Esophagus squamous epithelium (tissue), 5 donors: ENCODE measurements at regions not wholly inside any gene's neighbourhood (a gene's known extent, or its start where the extent isn't known, plus 50 kb on each side); places are given as distances from the start of the nearest gene placed in this dataset.

Experiments used
- DNase-seq: peaks from one replicate; lab custom pipeline; 2025; lab: John Stamatoyannopoulos, UW
- H3K27ac ChIP-seq, 4 donors: fragments of 200-600 bp; sonication (generic); one replicate each; pipeline ENCODE4 v1.5.1; 2016 to 2019; ENCODE audit warnings: mild to moderate bottlenecking in 1 of 4
- H3K27me3 ChIP-seq, 4 donors: fragments of 200-600 bp; sonication (generic); 1 replicate in 3 of 4; 2 replicates in 1 of 4; pipeline versions ENCODE4 v1.5.1 to v1.6.0; 2017 to 2021; ENCODE audit warnings: antibody characterized with exemption in 1 of 4
- H3K36me3 ChIP-seq, 3 donors: fragments of 200-600 bp; sonication (generic); one replicate each; pipeline ENCODE4 v1.5.1; 2016 to 2019
- H3K4me1 ChIP-seq, 3 donors: fragments of 200-600 bp; sonication (generic); one replicate each; pipeline ENCODE4 v1.5.1; 2017 to 2019
- H3K4me3 ChIP-seq, 4 donors: fragments of 200-600 bp; sonication (generic); 1 replicate in 3 of 4; 2 replicates in 1 of 4; pipeline ENCODE4 v1.5.1; 2016 to 2019; ENCODE audit warnings: mild to moderate bottlenecking in 2 of 4, moderate library complexity in 1 of 4
- H3K9me3 ChIP-seq, 3 donors: fragments of 200-600 bp; sonication (generic); one replicate each; pipeline ENCODE4 v1.5.1; 2016 to 2019
- POLR2A ChIP-seq, 4 donors: fragments of 450-650 bp; IDR thresholded peaks; one replicate each; pipeline ENCODE4 v1.6.1; 2017; ENCODE audit warnings: antibody characterized with exemption in 4 of 4, mild to moderate bottlenecking in 4 of 4, moderate library complexity in 3 of 4
- WGBS, 2 donors: methylation state at CpG; one replicate each; pipeline ENCODE4 v1.1.5; 2018; 5-methylcytosine and 5-hydroxymethylcytosine counted together
- intact Hi-C: fragments of 100-400 bp; cut with DNase I; formaldehyde crosslinking; loops from one replicate; pipeline ENCODE4 v1.15.0; 2022
- TF ChIP-seq, protein P1 (sequence below), 6 experiments: fragments of 450-650 bp in 4 of 6; fragments of 200-600 bp in 2 of 6; sonication (generic) in 2 of 6; IDR thresholded peaks; one replicate each; pipeline ENCODE4 v1.5.1; 2016 to 2019; ENCODE audit warnings: antibody characterized with exemption in 6 of 6, mild to moderate bottlenecking in 4 of 6, moderate library complexity in 4 of 6
- donor health status: DM: yes; HTN: yes; CAD: no.

DNA sequence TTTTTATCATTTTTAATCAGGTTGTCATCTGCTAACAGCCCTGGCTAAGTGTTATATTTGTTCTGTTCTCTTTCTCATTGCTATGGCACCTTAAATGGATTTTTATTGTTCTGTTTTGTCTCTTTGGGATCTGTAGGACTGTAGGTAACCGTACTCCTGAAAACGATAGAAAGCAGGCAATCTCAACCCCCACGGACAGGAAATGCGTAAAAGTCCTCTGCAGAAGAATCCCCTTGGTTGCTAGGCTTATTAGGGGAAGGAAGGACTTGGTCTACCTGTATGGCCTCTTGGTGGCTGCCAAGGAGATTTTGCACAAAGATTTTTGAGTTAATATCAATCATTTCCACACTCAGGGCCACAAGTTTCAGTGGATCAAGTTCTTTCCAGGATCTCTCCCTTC lies 571.9 kb upstream of the ZNF385D start:
- Histone ChIP-seq H3K27me3 (no peaks in the 10 kb centered on the region), H3K9me3 (no peaks in the 10 kb centered on the region), H3K4me3 (no peak overlapping the region), H3K36me3 (no peaks in the 10 kb centered on the region), H3K4me1 (no peaks in the 10 kb centered on the region), H3K27ac (no peak overlapping the region)
- TF ChIP-seq, protein P1, sequence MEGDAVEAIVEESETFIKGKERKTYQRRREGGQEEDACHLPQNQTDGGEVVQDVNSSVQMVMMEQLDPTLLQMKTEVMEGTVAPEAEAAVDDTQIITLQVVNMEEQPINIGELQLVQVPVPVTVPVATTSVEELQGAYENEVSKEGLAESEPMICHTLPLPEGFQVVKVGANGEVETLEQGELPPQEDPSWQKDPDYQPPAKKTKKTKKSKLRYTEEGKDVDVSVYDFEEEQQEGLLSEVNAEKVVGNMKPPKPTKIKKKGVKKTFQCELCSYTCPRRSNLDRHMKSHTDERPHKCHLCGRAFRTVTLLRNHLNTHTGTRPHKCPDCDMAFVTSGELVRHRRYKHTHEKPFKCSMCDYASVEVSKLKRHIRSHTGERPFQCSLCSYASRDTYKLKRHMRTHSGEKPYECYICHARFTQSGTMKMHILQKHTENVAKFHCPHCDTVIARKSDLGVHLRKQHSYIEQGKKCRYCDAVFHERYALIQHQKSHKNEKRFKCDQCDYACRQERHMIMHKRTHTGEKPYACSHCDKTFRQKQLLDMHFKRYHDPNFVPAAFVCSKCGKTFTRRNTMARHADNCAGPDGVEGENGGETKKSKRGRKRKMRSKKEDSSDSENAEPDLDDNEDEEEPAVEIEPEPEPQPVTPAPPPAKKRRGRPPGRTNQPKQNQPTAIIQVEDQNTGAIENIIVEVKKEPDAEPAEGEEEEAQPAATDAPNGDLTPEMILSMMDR (IDR thresholded peaks at IDR 0.05): no peak
- TF ChIP-seq POLR2A (IDR thresholded peaks at IDR 0.05): no peak
- DNase-seq: no peak
- 48 to 66% methylated on average over 4 of the region's 4 CpGs for WGBS, 2 donors
- intact Hi-C loops: no loop called here

DNA sequence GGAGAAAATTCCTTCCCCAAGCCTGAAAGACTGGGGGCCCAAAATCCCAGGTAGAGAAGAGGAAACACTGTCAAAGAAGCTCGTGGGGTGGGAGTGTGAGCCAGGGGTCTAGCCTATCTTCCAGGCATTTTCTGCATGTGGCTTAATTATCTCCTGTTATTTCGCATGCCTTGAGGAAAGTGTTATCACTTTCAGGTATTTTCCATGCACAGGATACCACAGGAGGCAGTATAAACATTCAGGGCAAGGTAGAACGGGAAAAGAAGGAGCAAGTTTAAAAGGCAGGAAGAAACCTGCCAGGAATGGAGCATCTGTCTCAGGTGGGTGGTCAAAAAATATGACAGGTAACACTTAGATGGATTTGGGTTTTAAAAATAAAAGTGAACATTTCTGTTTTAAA lies 575.3 kb upstream of the ZNF385D start:
- DNase-seq: no peak
- Histone ChIP-seq H3K4me3 (no peak overlapping the region), H3K27ac (no peak overlapping the region), H3K36me3 (no peaks in the 10 kb centered on the region), H3K9me3 (no peaks in the 10 kb centered on the region), H3K4me1 (no peaks in the 10 kb centered on the region), H3K27me3 (no peaks in the 10 kb centered on the region)
- TF ChIP-seq POLR2A (IDR thresholded peaks at IDR 0.05): no peak
- TF ChIP-seq, protein P1 (IDR thresholded peaks at IDR 0.05): no peak
- WGBS, 2 donors: 34 to 47% methylated on average over 3 of the region's 3 CpGs
- intact Hi-C loops: no loop called here

DNA sequence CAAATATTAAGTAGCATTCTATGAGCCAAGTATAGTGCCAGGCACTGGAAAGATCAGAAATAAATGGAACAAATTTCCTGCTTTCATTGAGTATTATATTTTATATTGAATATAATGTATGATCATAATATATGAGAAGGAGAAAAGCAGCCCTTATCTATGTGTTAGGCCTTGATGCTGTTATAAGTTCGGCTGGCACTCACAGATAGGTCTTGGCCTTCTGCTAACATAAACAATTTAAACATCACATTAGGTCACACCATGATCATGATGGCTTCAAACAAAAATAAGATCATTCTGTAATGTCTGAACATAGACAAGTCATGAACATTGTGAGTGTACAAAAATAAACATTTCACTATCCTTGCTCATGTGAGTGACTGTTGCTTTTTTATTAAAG lies 584.0 kb upstream of the ZNF385D start:
- intact Hi-C loops: no loop called here
- no peak for DNase-seq
- Histone ChIP-seq H3K36me3 (no peaks in the 10 kb centered on the region), H3K9me3 (no peaks in the 10 kb centered on the region), H3K4me1 (no peaks in the 10 kb centered on the region), H3K27me3 (no peaks in the 10 kb centered on the region), H3K27ac (no peak overlapping the region), H3K4me3 (no peak overlapping the region)
- TF ChIP-seq, protein P1 (IDR thresholded peaks at IDR 0.05): no peak
- no peak for TF ChIP-seq POLR2A (IDR thresholded peaks at IDR 0.05)
- 61 to 79% methylated on average over 1 of the region's 1 CpG for WGBS, 2 donors

DNA sequence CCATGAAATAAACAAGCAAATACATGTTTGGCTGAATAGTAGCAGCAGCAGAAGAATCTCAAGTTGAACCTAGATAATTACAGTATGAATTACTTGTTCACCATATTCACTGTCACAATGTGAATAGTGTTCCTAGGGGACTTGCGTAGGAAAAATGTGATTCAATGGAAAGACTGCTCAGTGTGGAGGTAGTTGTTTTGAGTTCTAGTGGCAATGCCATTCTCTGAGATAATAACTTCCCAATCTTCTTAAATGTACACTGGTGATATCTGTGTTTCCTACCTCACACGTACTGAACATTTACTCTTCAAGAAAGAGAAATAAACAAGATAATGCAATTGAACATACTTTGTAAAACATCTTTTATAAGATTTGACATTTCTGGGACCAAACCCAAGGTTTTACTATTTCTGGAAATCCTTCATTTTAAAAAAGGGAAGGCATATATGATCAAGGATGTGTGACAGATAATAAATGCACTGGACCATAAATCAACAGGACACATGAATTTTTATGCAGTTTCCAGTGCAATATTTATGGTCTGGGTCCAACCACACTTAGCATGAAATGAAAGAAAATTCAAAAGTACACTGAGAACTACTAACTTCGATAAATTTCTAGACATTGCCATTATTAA lies 598.3 kb upstream of the ZNF385D start:
- no peak overlapping the region for H3K4me3 ChIP-seq
- WGBS, 2 donors: 46 to 56% methylated on average over 3 of the region's 3 CpGs
- no peak for TF ChIP-seq POLR2A (IDR thresholded peaks at IDR 0.05)
- TF ChIP-seq, protein P1 (IDR thresholded peaks at IDR 0.05): no peak
- H3K27me3 ChIP-seq: no peaks in the 10 kb centered on the region
- H3K27ac ChIP-seq: no peak overlapping the region
- H3K9me3 ChIP-seq: no peaks in the 10 kb centered on the region
- intact Hi-C loops: no loop called here
- no peaks in the 10 kb centered on the region for H3K4me1 ChIP-seq
- DNase-seq: no peak
- no peaks in the 10 kb centered on the region for H3K36me3 ChIP-seq

DNA sequence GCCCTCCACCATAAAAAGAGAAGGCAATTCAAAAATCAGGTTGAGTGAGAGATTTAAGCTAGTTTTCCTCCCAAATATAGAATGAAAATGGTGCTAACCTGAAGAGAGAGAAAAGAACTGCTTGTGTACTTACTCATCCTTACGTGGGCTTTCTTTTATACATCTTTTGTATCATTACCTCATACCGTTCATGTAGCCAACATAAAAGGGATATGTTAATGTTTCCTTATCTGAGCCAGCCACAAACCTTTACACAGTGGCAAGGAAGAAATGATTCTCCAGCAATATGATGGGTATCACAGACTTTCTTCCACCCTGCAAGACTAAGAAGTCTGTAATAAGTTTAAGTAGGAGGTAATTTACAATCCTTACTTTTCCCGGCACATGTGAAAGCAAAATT lies 600.8 kb upstream of the ZNF385D start:
- no peaks in the 10 kb centered on the region for H3K36me3 ChIP-seq
- 56 to 58% methylated on average over 3 of the region's 3 CpGs for WGBS, 2 donors
- no peaks in the 10 kb centered on the region for H3K4me1 ChIP-seq
- no peak overlapping the region for H3K27ac ChIP-seq
- H3K9me3 ChIP-seq: no peaks in the 10 kb centered on the region
- intact Hi-C loops: no loop called here
- TF ChIP-seq, protein P1 (IDR thresholded peaks at IDR 0.05): no peak
- no peak for TF ChIP-seq POLR2A (IDR thresholded peaks at IDR 0.05)
- H3K4me3 ChIP-seq: no peak overlapping the region
- DNase-seq: no peak
- H3K27me3 ChIP-seq: no peaks in the 10 kb centered on the region
